DMS 273 (cell line): ENCODE measurements at regions not wholly inside any gene's neighbourhood (a gene's known extent, or its start where the extent isn't known, plus 50 kb on each side); places are given as distances from the start of the nearest gene placed in this dataset.

Experiments
- DNase-seq: peaks from one replicate; lab custom pipeline; 2025; ENCODE audit not compliant: unreplicated experiment; lab: John Stamatoyannopoulos, UW

GRCh38 chr3:101172516-101172915 is 147.9 kb downstream of the IMPG2 start:
- DNase-seq = no peak

DNA sequence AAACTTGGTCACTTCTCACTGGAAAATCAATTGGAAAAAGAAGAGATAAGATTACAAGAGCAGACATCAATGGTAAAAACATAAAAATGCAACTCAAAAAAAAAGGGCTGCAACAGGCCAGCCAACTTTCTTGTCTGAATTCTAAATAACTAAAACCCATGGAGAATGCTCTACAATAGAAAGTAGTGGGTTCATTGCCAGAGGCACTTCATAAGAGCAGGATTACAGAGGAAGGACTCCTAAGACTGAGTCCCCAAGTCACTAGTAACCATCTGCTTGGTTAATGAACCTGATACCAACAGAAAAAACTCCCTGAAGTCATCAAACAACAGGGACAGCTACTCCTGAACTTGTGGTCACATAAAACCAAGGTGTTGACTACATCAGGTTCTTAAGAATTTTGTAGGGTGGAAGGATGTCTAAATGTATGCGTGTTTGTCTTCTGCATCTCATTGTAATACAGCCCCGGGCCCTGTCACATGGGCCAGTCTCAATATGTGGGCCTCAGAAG is 148.6 kb downstream of the IMPG2 start:
- no peak for DNase-seq

DNA sequence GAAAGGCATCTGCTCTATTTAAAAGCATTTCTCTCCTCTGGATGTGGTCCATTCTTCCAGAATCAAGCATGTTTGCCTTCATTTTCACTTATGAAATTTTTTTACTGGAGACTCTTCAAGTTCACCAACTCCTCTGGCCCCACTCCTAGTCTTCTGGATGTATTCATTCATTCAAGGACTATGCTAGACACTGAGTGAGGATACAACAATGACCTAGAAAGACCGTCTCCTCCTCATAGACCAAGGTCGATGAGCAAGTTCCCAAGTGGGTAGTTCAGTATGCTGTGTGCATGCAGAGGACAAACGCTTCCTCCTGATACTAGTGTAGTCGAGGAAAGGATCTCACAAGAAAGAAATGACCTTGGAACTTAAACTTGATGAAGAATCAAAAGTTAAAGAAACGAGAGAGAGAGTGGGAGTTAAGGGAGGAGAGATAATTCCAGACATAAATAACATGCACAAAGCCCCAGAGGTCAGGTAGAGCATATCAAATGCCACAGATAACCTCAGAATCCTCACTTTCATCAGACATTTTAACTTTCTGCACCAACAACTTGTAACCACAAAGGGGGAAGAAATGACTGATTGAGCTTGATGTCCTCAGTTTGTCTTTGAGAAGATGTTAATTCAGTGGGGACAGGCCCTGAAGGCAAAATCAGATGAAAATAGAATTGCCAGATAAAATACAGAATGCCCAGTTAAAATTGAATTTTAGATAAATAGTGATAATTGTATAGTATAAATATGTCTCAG is 149.4 kb downstream of the IMPG2 start:
- no peak for DNase-seq

- DNase-seq = no peak
Measured at GRCh38 chr3:101170062-101170771, 150.2 kb downstream of the IMPG2 start.

- DNase-seq = no peak
Measured at GRCh38 chr3:101169516-101169915, 150.9 kb downstream of the IMPG2 start.

GRCh38 chr3:101167376-101167775 is 153.0 kb downstream of the IMPG2 start:
- no peak for DNase-seq

- no peak for DNase-seq
Measured at GRCh38 chr3:101166150-101166549, 154.2 kb downstream of the IMPG2 start.

GRCh38 chr3:101163554-101163953 is 156.8 kb downstream of the IMPG2 start:
- no peak for DNase-seq

DNA sequence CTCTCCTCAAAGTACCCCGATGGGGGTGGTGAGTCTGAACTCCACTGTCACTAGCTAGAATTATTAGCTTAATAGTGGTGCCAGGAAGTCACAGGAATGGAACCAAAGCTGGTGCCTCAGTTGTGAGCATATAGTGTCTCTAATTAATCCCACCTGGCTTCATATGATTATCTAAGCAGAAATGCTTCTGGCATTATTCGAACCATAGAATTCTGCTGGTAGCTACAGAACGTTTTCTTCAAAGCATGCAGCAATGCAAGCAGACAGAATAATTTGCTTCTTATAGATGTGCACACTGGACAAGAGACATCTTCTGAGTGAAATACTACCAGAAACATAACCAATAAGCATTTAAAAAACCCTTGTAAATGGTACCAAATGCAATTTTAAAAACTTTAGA is 160.9 kb downstream of the IMPG2 start:
- no peak for DNase-seq

GRCh38 chr3:101158374-101158773 is 162.0 kb downstream of the IMPG2 start:
- no peak for DNase-seq

DNA sequence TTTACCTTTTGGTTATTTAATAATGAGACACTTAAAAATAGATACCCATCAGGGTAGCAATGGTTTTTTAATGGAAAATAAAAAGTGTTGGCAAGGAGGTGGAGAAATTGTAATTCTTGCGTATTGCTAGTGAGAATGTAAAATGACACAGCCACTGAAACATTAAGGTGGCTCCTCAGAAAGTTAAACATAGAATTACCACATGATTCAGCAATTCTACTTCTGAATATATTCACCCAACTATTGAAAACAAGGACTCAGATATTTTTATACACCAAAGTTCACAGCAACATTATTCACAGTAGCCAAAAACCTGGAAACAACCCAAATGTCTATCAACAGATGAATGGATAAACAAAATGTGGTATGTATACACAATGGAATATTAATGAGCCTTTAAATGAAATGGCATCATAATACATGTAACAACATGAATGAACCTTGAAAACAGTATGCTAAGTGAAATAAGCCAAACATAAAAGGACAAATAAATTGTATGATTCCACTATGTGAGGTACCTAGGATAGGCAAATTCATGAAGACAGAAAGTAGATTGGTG is 163.5 kb downstream of the IMPG2 start:
- DNase-seq = no peak

- peak; percentile 34 for DNase-seq
Measured at GRCh38 chr3:101155825-101156224, 162.6 kb upstream of the ABI3BP start.

- DNase-seq = no peak
Measured at GRCh38 chr3:101154401-101154800, 161.2 kb upstream of the ABI3BP start.

DNA sequence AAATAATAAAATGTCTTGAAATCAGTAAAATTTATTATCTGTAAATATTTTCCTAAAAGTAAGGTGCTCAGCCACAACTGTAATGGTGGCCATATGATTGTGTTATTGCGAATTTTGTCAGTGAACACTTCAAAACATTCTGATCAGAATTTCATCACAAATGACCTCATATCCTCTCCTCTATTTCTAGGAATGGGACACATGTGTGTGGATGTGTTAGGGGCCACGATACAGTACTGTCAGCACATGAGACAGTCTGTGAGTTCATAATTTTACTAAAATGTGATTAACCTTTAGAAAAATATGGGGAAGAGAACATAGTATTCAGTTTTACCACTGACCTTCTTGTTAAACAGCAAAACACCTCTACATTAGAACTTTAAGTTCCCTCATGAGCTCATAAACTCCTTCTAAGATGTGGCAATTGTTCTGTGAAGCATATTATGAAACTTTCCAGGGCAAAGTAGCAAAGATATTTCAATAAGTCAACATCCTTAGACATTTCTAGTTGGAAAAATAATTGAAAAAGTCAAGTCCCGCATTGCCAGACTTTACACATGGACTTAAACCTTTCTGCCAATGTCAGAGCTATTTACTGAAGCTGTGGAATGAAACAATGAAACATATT is 158.2 kb upstream of the ABI3BP start:
- no peak for DNase-seq

GRCh38 chr3:101150504-101150903 is 157.3 kb upstream of the ABI3BP start:
- no peak for DNase-seq

DNA sequence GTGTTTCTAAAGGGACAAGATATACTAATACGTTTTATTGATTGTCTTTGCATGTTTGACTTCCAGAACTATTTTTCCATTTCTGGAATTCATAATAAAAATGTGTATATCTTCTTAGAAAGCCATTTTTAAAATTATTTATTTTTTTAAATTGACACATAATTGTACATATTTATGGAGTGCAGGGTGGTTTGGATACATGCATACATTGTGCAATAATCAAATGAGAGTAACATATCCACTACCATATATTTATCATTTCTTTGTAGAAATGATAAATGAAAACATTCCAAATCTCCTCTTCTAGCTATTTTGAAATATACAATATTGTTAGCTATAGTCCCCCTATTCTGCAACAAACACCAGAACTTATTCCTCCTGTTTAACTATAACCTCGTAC is 156.5 kb upstream of the ABI3BP start:
- no peak for DNase-seq

DNA sequence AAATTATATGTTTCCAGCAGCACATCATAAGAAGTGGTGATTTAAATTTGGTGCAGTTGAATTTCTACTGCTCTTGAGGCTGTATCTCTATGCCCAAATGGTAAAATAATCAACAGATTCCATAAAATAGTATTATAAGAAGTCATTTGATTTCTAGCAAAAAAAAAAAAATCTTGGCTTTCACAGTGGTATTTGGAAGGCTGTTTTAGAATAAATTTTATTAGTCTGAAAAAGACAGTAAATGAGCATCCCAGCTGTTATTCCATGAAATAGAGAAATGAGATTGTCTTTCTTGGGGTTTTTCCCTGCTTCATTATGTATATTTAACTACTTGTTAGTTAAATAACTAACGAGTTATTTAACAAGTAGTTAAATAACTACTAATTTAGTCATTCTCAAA is 156.0 kb upstream of the ABI3BP start:
- DNase-seq = no peak

- no peak for DNase-seq
Measured at GRCh38 chr3:101148001-101148400, 154.8 kb upstream of the ABI3BP start.

DNA sequence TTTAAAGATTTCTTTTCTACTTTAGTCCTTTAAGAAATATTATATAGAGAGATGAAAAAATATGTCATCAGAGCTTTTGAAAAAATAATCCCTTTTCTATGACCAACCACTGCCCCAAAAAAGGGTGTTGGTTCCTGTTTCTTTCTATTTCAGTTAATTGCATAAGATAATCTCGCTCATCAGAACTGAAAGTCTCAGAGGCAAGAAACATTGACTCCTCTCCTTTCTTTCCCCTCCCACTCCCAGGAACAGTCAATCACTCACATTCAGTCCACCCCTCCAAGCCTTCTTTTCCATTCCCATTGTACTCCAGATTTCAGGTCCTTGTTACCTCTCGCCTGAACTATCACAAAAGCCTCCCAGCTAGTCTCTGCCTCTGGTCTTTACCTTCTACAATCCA is 153.7 kb upstream of the ABI3BP start:
- DNase-seq = no peak

- DNase-seq = no peak
Measured at GRCh38 chr3:101144105-101144504, 150.9 kb upstream of the ABI3BP start.

GRCh38 chr3:101143012-101143411 is 149.8 kb upstream of the ABI3BP start:
- DNase-seq = no peak

GRCh38 chr3:101142160-101142559 is 148.9 kb upstream of the ABI3BP start:
- no peak for DNase-seq
